Pons (tissue), 1 donor: ENCODE measurements at regions not wholly inside any gene's neighbourhood (a gene's known extent, or its start where the extent isn't known, plus 50 kb on each side); places are given as distances from the start of the nearest gene placed in this dataset.
A peak's percentile ranks its signal among the peaks of the same experiment; 100 is the strongest.
"Not testable (repeated sequence)": the region's sequence is repeated elsewhere in the genome, so short reads cannot be mapped to it uniquely, and the experiment has no call there.

ENCODE experiments used
- DNase-seq: peaks from one replicate; pipeline ENCODE4 v3.0.0-alpha.2; 2016; ENCODE audit warnings: low spot score

GRCh38 chrX:26873736-26874135, 589.4 kb downstream of the PPP4R3C start:
- DNase-seq, result no peak

- no peak for DNase-seq
Observed at GRCh38 chrX:26871967-26872366, 591.2 kb downstream of the PPP4R3C start.

GRCh38 chrX:26851981-26852380, 611.2 kb downstream of the PPP4R3C start:
- peak; percentile 21 for DNase-seq

- DNase-seq, result no peak
Observed at GRCh38 chrX:26848511-26848910, 614.6 kb downstream of the PPP4R3C start.

- DNase-seq, result no peak
Observed at GRCh38 chrX:26845056-26845455, 618.1 kb downstream of the PPP4R3C start.

- no peak for DNase-seq
Observed at GRCh38 chrX:26822448-26822847, 606.5 kb downstream of the MAGEB5 start.

- no peak for DNase-seq
Observed at GRCh38 chrX:26789751-26790150, 573.8 kb downstream of the MAGEB5 start.

- no peak for DNase-seq
Observed at GRCh38 chrX:26788402-26788998, 572.5 kb downstream of the MAGEB5 start.

GRCh38 chrX:26783512-26784225, 567.7 kb downstream of the MAGEB5 start:
- DNase-seq, result peak; percentile 17

- no peak for DNase-seq
Observed at GRCh38 chrX:26778320-26778888, 562.4 kb downstream of the MAGEB5 start.

- DNase-seq, result no peak
Observed at GRCh38 chrX:26762253-26762652, 546.3 kb downstream of the MAGEB5 start.

- not testable (repeated sequence) for DNase-seq
Observed at GRCh38 chrX:26755760-26756159, 539.8 kb downstream of the MAGEB5 start.

- DNase-seq, result no peak
Observed at GRCh38 chrX:26747877-26748276, 531.9 kb downstream of the MAGEB5 start.

- DNase-seq, result no peak
Observed at GRCh38 chrX:26722666-26723428, 506.9 kb downstream of the MAGEB5 start.

GRCh38 chrX:26672571-26672970, 456.6 kb downstream of the MAGEB5 start:
- no peak for DNase-seq

GRCh38 chrX:26670521-26670920, 454.6 kb downstream of the MAGEB5 start:
- DNase-seq, result no peak

GRCh38 chrX:26664919-26665318, 448.9 kb downstream of the MAGEB5 start:
- no peak for DNase-seq

- DNase-seq, result no peak
Observed at GRCh38 chrX:26653050-26653449, 437.1 kb downstream of the MAGEB5 start.

- no peak for DNase-seq
Observed at GRCh38 chrX:26651755-26652154, 435.8 kb downstream of the MAGEB5 start.

- peak; percentile 2 for DNase-seq
Observed at GRCh38 chrX:26649534-26649933, 433.6 kb downstream of the MAGEB5 start.

- no peak for DNase-seq
Observed at GRCh38 chrX:26631385-26631784, 415.4 kb downstream of the MAGEB5 start.

- no peak for DNase-seq
Observed at GRCh38 chrX:26613956-26614355, 398.0 kb downstream of the MAGEB5 start.

- no peak for DNase-seq
Observed at GRCh38 chrX:26606971-26607370, 391.0 kb downstream of the MAGEB5 start.
